ENCODE measurements at regions not wholly inside any gene's neighbourhood (a gene's known extent, or its start where the extent isn't known, plus 50 kb on each side); places are given as distances from the start of the nearest gene placed in this dataset.

DNA sequence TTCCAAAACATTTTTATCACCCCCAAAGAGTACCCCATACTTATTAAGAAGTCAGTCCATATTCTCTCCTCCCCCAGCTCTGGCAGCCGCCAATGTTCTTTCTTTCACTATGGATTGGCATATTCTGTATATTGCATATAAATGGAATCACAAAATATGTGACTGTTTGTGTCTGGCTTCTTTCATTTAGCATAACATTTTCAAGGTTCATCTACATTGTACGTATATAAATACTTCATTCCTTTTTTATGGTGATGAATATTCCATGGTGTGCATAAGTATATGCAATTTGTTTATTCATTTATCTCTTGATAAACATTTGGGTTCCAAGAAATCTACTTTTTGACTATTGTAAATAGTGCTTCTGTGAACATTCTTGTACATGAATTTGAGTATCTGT, 653.1 kb downstream of the XPNPEP1 start:
- H3K36me3 ChIP-seq (ENCODE audit: control insufficient read depth, insufficient read depth, low read length) = no peaks in the 10 kb centered on the region
- H3K27me3 ChIP-seq (ENCODE audit: control insufficient read depth, insufficient read depth, low read length) = no peaks in the 10 kb centered on the region
- TF ChIP-seq, protein P1, sequence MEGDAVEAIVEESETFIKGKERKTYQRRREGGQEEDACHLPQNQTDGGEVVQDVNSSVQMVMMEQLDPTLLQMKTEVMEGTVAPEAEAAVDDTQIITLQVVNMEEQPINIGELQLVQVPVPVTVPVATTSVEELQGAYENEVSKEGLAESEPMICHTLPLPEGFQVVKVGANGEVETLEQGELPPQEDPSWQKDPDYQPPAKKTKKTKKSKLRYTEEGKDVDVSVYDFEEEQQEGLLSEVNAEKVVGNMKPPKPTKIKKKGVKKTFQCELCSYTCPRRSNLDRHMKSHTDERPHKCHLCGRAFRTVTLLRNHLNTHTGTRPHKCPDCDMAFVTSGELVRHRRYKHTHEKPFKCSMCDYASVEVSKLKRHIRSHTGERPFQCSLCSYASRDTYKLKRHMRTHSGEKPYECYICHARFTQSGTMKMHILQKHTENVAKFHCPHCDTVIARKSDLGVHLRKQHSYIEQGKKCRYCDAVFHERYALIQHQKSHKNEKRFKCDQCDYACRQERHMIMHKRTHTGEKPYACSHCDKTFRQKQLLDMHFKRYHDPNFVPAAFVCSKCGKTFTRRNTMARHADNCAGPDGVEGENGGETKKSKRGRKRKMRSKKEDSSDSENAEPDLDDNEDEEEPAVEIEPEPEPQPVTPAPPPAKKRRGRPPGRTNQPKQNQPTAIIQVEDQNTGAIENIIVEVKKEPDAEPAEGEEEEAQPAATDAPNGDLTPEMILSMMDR (IDR thresholded peaks at IDR 0.05; ENCODE audit: insufficient read depth, low read length, poor library complexity, severe bottlenecking) = no peak
- DNase-seq (ENCODE audit: low read depth) = no peak
- no peak overlapping the region for H3K4me3 ChIP-seq (ENCODE audit: low read depth, low read length)

DNA sequence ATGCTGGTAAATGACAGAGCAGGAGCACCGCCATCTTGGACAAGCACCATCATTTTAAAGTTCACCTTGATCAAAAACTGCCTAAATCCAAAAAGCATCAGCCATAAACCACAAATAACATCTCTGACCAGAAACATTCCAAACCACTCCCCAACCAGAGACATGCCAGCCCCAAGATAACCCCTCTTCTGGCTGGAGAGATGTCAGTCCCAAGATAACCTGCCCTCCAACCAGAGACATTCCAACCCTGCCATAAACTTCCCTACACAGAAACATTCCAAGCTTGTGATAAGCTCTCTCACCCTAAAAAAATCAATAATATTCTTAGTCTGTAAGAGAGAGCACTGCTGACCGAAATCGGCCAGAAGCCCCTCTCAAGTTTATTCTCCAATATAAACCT, 659.3 kb downstream of the XPNPEP1 start:
- no peak for DNase-seq (ENCODE audit: low read depth)
- H3K4me3 ChIP-seq (ENCODE audit: low read depth, low read length) = no peak overlapping the region
- H3K27me3 ChIP-seq (ENCODE audit: control insufficient read depth, insufficient read depth, low read length) = no peaks in the 10 kb centered on the region
- TF ChIP-seq, protein P1 (IDR thresholded peaks at IDR 0.05; ENCODE audit: insufficient read depth, low read length, poor library complexity, severe bottlenecking) = no peak
- H3K36me3 ChIP-seq (ENCODE audit: control insufficient read depth, insufficient read depth, low read length) = no peaks in the 10 kb centered on the region

DNA sequence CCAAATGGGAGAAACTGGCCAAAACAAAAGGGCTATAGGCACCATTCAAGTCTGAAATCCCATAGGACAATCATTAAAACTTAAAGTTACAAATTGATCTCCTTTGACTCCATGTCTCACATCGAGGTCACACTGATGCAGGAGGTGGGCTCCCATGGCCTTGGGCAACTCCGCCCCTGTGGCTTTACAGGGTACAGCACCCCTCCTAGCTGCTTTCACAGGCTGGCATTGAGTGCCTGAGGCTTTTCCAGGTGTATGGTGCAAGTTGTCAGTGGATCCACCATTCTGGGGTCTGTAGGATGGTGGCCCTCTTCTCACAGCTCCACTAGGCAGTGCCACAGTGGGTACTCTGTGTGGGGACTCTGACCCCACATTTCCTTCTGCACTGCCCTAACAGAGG, 662.1 kb downstream of the XPNPEP1 start:
- Histone ChIP-seq H3K4me3 (ENCODE audit: low read depth, low read length) (no peak overlapping the region), H3K36me3 (ENCODE audit: control insufficient read depth, insufficient read depth, low read length) (no peaks in the 10 kb centered on the region), H3K27me3 (ENCODE audit: control insufficient read depth, insufficient read depth, low read length) (no peaks in the 10 kb centered on the region)
- TF ChIP-seq, protein P1 (IDR thresholded peaks at IDR 0.05; ENCODE audit: insufficient read depth, low read length, poor library complexity, severe bottlenecking) = no peak
- DNase-seq (ENCODE audit: low read depth) = no peak

DNA sequence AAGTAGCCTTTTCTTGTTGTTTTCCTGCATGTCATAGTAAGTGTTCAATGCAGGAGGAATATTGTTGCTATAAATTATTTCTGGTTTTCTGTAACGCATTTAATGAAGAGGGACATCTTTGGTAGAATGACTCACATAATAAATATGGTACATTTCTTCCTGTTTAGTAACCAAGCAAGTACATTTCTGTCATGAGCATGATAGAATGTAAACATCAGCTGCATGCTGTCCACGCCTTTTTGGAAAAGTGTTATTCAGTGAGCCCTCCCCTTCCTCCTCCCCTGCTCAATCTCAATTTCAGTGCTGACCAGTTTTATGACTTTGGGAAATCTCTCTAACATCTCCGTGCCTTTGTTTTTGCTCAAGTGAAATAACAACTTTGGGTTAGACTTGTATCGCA, 664.0 kb downstream of the XPNPEP1 start:
- Histone ChIP-seq H3K36me3 (ENCODE audit: control insufficient read depth, insufficient read depth, low read length) (no peaks in the 10 kb centered on the region), H3K4me3 (ENCODE audit: low read depth, low read length) (no peak overlapping the region), H3K27me3 (ENCODE audit: control insufficient read depth, insufficient read depth, low read length) (no peaks in the 10 kb centered on the region)
- no peak for DNase-seq (ENCODE audit: low read depth)
- TF ChIP-seq, protein P1 (IDR thresholded peaks at IDR 0.05; ENCODE audit: insufficient read depth, low read length, poor library complexity, severe bottlenecking) = no peak

DNA sequence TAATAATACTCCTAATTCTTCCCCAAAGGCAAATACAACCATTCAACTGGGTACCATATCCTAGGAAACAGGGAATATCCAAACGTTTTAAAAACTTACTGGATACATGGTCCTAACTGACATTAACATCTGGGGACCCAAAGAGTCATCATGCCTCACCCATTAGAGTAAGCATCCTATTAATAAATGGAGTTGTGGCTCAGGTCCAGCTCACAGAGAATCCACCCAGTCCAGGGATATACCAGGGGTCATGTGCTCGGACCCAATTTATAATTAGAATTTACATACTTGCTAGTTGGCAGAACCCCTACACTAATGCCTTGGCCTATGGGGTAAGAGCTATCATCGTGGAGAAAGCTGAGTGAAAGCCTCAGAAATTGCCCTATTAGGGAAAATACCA, 670.0 kb downstream of the XPNPEP1 start:
- Histone ChIP-seq H3K27me3 (ENCODE audit: control insufficient read depth, insufficient read depth, low read length) (no peaks in the 10 kb centered on the region), H3K36me3 (ENCODE audit: control insufficient read depth, insufficient read depth, low read length) (no peaks in the 10 kb centered on the region), H3K4me3 (ENCODE audit: low read depth, low read length) (no peak overlapping the region)
- no peak for DNase-seq (ENCODE audit: low read depth)
- TF ChIP-seq, protein P1 (IDR thresholded peaks at IDR 0.05; ENCODE audit: insufficient read depth, low read length, poor library complexity, severe bottlenecking) = no peak

DNA sequence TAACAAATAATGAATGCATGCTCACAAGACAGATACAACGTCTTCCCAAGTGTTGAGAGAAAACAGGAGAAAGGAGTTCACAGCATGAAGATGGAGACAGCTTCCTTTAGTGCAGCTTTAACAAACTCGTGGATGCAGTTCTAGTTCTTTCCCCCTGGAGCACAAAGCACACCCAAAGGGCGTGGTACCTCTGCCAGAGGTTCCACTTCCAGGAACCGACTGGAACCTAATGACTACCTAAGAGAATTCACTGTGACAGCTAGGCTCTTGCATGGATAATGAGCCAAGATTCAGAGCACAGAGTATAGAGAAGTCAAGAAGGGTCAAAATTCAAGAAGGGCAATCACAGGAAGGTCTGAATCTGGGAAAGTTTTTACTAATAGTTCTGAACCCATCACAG, 673.2 kb downstream of the XPNPEP1 start:
- no peaks in the 10 kb centered on the region for H3K36me3 ChIP-seq (ENCODE audit: control insufficient read depth, insufficient read depth, low read length)
- TF ChIP-seq, protein P1 (IDR thresholded peaks at IDR 0.05; ENCODE audit: insufficient read depth, low read length, poor library complexity, severe bottlenecking) = no peak
- H3K27me3 ChIP-seq (ENCODE audit: control insufficient read depth, insufficient read depth, low read length) = no peaks in the 10 kb centered on the region
- no peak overlapping the region for H3K4me3 ChIP-seq (ENCODE audit: low read depth, low read length)
- no peak for DNase-seq (ENCODE audit: low read depth)
